HFFc6 (cell line): ENCODE measurements at regions not wholly inside any gene's neighbourhood (a gene's known extent, or its start where the extent isn't known, plus 50 kb on each side); places are given as distances from the start of the nearest gene placed in this dataset.

Source experiments
- DNase-seq: peaks from one replicate; pipeline ENCODE4 v3.0.0-alpha.2; 2018
- H3K27ac Mint-ChIP-seq: 2 replicates; pipeline ENCODE4 v1.8.0; 2020; ENCODE audit warnings: mild to moderate bottlenecking, mixed read lengths
- H3K27me3 Mint-ChIP-seq: 2 replicates; pipeline ENCODE4 v1.8.0; 2021; ENCODE audit warnings: mild to moderate bottlenecking, moderate library complexity, mixed read lengths; ENCODE audit not compliant: insufficient read depth
- H3K36me3 Mint-ChIP-seq: 2 replicates; pipeline ENCODE4 v1.8.0; 2021; ENCODE audit warnings: low read depth, mixed read lengths
- H3K4me1 Mint-ChIP-seq: 2 replicates; pipeline ENCODE4 v1.8.0; 2020; ENCODE audit warnings: low read depth, mixed read lengths
- H3K4me3 Mint-ChIP-seq: 2 replicates; pipeline ENCODE4 v1.8.0; 2020; ENCODE audit warnings: mild to moderate bottlenecking, moderate library complexity, mixed read lengths
- H3K9me3 Mint-ChIP-seq: 2 replicates; pipeline ENCODE4 v1.8.0; 2020; ENCODE audit warnings: mild to moderate bottlenecking, mixed read lengths
- CTCF ChIP-seq: fragments of 200-600 bp; sonication (generic); IDR thresholded peaks from 2 replicates; pipeline ENCODE4 v1.5.0; 2021; ENCODE audit warnings: antibody characterized with exemption, mild to moderate bottlenecking

- Mint-ChIP-seq H3K9me3 (peaks cover 9% of the 10 kb centered on the region), H3K36me3 (peaks cover 11% of the 10 kb centered on the region), H3K4me3 (no peak overlapping the region), H3K4me1 (no peaks in the 10 kb centered on the region), H3K27me3 (no peaks in the 10 kb centered on the region), H3K27ac (no peak overlapping the region)
- no peak for DNase-seq
- TF ChIP-seq CTCF = no peak
Measured at GRCh38 chr13:82678052-82678451, 1204.2 kb downstream of the SLITRK1 start.

GRCh38 chr13:82675024-82675423 is 1207.2 kb downstream of the SLITRK1 start:
- no peak for TF ChIP-seq CTCF

GRCh38 chr13:82674546-82674945 is 1207.7 kb downstream of the SLITRK1 start:
- H3K4me1 Mint-ChIP-seq = no peaks in the 10 kb centered on the region
- peaks cover 9% of the 10 kb centered on the region; the same call in 1 of the 2 replicates for H3K9me3 Mint-ChIP-seq
- no peak for DNase-seq
- H3K27me3 Mint-ChIP-seq = no peaks in the 10 kb centered on the region
- no peak overlapping the region for H3K4me3 Mint-ChIP-seq
- TF ChIP-seq CTCF = no peak
- peaks cover 5% of the 10 kb centered on the region; the same call in 1 of the 2 replicates for H3K36me3 Mint-ChIP-seq
- H3K27ac Mint-ChIP-seq = no peak overlapping the region

More at GRCh38 chr13:82675024-82675423, 1207.2 kb downstream of the SLITRK1 start:
- Mint-ChIP-seq H3K4me1 (no peaks in the 10 kb centered on the region), H3K4me3 (no peak overlapping the region), H3K9me3 (peaks cover 9% of the 10 kb centered on the region; the same call in 1 of the 2 replicates), H3K36me3 (peaks cover 5% of the 10 kb centered on the region; the same call in 1 of the 2 replicates), H3K27ac (no peak overlapping the region), H3K27me3 (no peaks in the 10 kb centered on the region)
- DNase-seq = no peak

GRCh38 chr13:82672248-82672647 is 1210.0 kb downstream of the SLITRK1 start:
- Mint-ChIP-seq H3K36me3 (peaks cover 5% of the 10 kb centered on the region; the same call in 1 of the 2 replicates), H3K9me3 (peaks cover 4% of the 10 kb centered on the region; the same call in 1 of the 2 replicates), H3K27me3 (no peaks in the 10 kb centered on the region), H3K4me1 (no peaks in the 10 kb centered on the region), H3K4me3 (no peak overlapping the region), H3K27ac (no peak overlapping the region)
- TF ChIP-seq CTCF = no peak
- DNase-seq = no peak

- Mint-ChIP-seq H3K4me1 (peaks cover 20% of the 10 kb centered on the region), H3K9me3 (no peaks in the 10 kb centered on the region), H3K4me3 (no peak overlapping the region), H3K36me3 (peaks cover 3% of the 10 kb centered on the region; the same call in 1 of the 2 replicates), H3K27me3 (no peaks in the 10 kb centered on the region; the same call in 1 of the 2 replicates), H3K27ac (no peak overlapping the region)
- TF ChIP-seq CTCF = no peak
- no peak for DNase-seq
Measured at GRCh38 chr13:82664183-82664582, 1218.1 kb downstream of the SLITRK1 start.

- no peak for DNase-seq
- H3K4me1 Mint-ChIP-seq = peaks cover 20% of the 10 kb centered on the region
Measured at GRCh38 chr13:82661126-82661525, 1221.1 kb downstream of the SLITRK1 start.

More at GRCh38 chr13:82661126-82661525, 1221.1 kb downstream of the SLITRK1 start:
- H3K4me3 Mint-ChIP-seq = no peak overlapping the region
- no peaks in the 10 kb centered on the region for H3K9me3 Mint-ChIP-seq
- no peak for TF ChIP-seq CTCF
- no peaks in the 10 kb centered on the region; the same call in 1 of the 2 replicates for H3K27me3 Mint-ChIP-seq
- no peak overlapping the region for H3K27ac Mint-ChIP-seq
- H3K36me3 Mint-ChIP-seq = 0 out of 2 replicates have a peak, but pooled peaks cover 3% of the 10 kb centered on the region
